Esophagus squamous epithelium (tissue), 5 donors: ENCODE measurements at regions not wholly inside any gene's neighbourhood (a gene's known extent, or its start where the extent isn't known, plus 50 kb on each side); places are given as distances from the start of the nearest gene placed in this dataset.

ENCODE experiments used
- DNase-seq: peaks from one replicate; lab custom pipeline; 2025; lab: John Stamatoyannopoulos, UW
- H3K27ac ChIP-seq, 4 donors: fragments of 200-600 bp; sonication (generic); one replicate each; pipeline ENCODE4 v1.5.1; 2016 to 2019; ENCODE audit warnings: mild to moderate bottlenecking in 1 of 4
- H3K27me3 ChIP-seq, 4 donors: fragments of 200-600 bp; sonication (generic); 1 replicate in 3 of 4; 2 replicates in 1 of 4; pipeline versions ENCODE4 v1.5.1 to v1.6.0; 2017 to 2021; ENCODE audit warnings: antibody characterized with exemption in 1 of 4
- H3K36me3 ChIP-seq, 3 donors: fragments of 200-600 bp; sonication (generic); one replicate each; pipeline ENCODE4 v1.5.1; 2016 to 2019
- H3K4me1 ChIP-seq, 3 donors: fragments of 200-600 bp; sonication (generic); one replicate each; pipeline ENCODE4 v1.5.1; 2017 to 2019
- H3K4me3 ChIP-seq, 4 donors: fragments of 200-600 bp; sonication (generic); 1 replicate in 3 of 4; 2 replicates in 1 of 4; pipeline ENCODE4 v1.5.1; 2016 to 2019; ENCODE audit warnings: mild to moderate bottlenecking in 2 of 4, moderate library complexity in 1 of 4
- H3K9me3 ChIP-seq, 3 donors: fragments of 200-600 bp; sonication (generic); one replicate each; pipeline ENCODE4 v1.5.1; 2016 to 2019
- POLR2A ChIP-seq, 4 donors: fragments of 450-650 bp; IDR thresholded peaks; one replicate each; pipeline ENCODE4 v1.6.1; 2017; ENCODE audit warnings: antibody characterized with exemption in 4 of 4, mild to moderate bottlenecking in 4 of 4, moderate library complexity in 3 of 4
- WGBS, 2 donors: methylation state at CpG; one replicate each; pipeline ENCODE4 v1.1.5; 2018; 5-methylcytosine and 5-hydroxymethylcytosine counted together
- intact Hi-C: fragments of 100-400 bp; cut with DNase I; formaldehyde crosslinking; loops from one replicate; pipeline ENCODE4 v1.15.0; 2022
- TF ChIP-seq, protein P1 (sequence below), 6 experiments: fragments of 450-650 bp in 4 of 6; fragments of 200-600 bp in 2 of 6; sonication (generic) in 2 of 6; IDR thresholded peaks; one replicate each; pipeline ENCODE4 v1.5.1; 2016 to 2019; ENCODE audit warnings: antibody characterized with exemption in 6 of 6, mild to moderate bottlenecking in 4 of 6, moderate library complexity in 4 of 6
- donor health status: DM: yes; HTN: yes; CAD: no.

DNA sequence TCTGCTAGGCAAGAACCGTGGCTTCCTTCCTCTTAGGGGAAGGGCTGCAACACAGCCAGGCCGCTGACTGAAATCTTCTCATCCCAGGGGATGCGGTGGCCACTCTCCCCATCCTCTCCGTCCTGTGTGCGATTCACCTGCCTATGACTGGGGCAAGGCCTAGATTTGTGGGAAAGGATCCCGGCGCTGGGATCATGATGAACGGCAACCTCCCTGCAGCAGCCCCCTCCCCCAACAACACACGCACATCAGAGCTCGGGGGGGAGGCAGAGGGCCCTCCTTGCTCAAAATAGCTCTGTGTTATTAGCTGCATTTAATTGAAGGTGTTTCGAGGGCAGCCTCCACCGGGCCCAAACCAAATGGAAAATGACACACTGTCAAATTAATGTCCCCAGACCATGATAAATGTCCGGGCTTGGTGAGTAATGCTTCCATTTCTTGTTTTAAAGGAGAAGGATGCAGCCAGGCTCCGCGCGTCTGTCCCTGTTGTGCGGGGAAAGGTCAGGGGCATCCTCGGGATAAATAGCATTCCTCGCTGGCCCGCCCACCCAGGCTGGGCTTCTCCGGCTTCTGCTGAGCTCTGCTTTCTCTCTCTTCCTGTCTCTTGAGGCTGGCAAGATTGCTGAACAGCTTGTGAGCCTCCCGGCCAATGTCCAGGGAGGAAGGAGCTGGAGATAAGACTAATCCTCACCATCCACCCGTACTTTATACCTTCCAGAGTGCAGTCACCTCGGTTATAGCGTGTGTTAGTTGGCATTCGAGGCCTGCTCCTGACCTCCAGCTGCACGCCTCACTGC, 56.4 kb upstream of the TLE3 start:
- DNase-seq: no peak
- Histone ChIP-seq H3K27ac (no peak overlapping the region), H3K4me3 (no peak overlapping the region), H3K27me3 (peaks cover 0 to 29% (median 0%) of the 10 kb centered on the region in 4 donors), H3K4me1 (peaks cover 0 to 37% (median 4%) of the 10 kb centered on the region in 3 donors), H3K36me3 (no peaks in the 10 kb centered on the region), H3K9me3 (no peaks in the 10 kb centered on the region)
- no peak for TF ChIP-seq POLR2A (IDR thresholded peaks at IDR 0.05)
- TF ChIP-seq, protein P1, sequence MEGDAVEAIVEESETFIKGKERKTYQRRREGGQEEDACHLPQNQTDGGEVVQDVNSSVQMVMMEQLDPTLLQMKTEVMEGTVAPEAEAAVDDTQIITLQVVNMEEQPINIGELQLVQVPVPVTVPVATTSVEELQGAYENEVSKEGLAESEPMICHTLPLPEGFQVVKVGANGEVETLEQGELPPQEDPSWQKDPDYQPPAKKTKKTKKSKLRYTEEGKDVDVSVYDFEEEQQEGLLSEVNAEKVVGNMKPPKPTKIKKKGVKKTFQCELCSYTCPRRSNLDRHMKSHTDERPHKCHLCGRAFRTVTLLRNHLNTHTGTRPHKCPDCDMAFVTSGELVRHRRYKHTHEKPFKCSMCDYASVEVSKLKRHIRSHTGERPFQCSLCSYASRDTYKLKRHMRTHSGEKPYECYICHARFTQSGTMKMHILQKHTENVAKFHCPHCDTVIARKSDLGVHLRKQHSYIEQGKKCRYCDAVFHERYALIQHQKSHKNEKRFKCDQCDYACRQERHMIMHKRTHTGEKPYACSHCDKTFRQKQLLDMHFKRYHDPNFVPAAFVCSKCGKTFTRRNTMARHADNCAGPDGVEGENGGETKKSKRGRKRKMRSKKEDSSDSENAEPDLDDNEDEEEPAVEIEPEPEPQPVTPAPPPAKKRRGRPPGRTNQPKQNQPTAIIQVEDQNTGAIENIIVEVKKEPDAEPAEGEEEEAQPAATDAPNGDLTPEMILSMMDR (IDR thresholded peaks at IDR 0.05): no peak
- intact Hi-C loops: no loop called here
- 65 to 79% methylated on average over 18 to 22 of the region's 27 CpGs for WGBS, 2 donors

DNA sequence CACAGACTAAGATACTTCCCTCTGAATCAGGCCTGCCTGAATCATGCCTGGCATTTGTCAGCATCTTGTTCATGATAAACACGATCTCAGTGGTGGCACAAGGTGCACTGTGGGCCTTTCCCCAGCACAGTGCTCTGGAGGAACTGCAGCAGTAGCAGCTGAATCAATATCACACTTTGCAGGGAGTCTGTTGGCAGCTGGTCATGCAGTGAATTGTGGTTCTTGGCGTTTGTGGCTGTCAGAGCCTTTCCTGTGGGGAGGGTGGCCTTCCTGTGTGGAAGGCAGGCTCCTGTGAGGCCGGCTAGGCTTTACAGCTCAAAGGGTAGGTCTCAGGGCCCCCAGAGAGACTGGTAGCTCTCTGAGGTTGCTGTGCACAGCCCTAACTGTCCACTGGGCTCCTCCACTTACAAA, 54.4 kb upstream of the TLE3 start:
- TF ChIP-seq, protein P1 (IDR thresholded peaks at IDR 0.05): no peak
- TF ChIP-seq POLR2A (IDR thresholded peaks at IDR 0.05): no peak
- no peak overlapping the region for H3K4me3 ChIP-seq
- no peak overlapping the region for H3K27ac ChIP-seq
- intact Hi-C loops: no loop called here
- WGBS, 2 donors: 0 to 34% methylated on average over 1 to 3 of the region's 3 CpGs
- no peaks in the 10 kb centered on the region for H3K9me3 ChIP-seq
- H3K36me3 ChIP-seq: no peaks in the 10 kb centered on the region
- no peak for DNase-seq
- peaks cover 0 to 35% (median 0%) of the 10 kb centered on the region in 4 donors for H3K27me3 ChIP-seq
- H3K4me1 ChIP-seq: peaks cover 0 to 35% (median 4%) of the 10 kb centered on the region in 3 donors

DNA sequence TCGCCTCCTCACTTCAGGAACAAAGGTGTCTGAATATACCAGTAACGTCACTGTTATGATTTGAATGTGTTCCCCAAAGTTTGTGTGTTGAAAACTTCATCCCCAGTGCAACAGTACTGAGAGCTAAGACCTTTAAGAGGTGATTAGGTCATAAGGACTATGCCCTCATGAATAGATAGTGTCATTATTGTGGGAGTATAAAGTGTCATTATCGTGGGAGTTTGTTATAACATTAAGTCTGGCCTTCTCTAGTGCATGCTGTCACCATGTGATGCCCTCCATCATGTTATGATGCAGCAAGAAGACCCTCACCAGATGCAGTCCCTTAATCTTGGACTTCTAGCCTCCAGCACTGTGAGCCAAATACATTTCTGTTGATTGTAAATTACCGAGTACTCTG, 53.7 kb upstream of the TLE3 start:
- intact Hi-C loops: no loop called here
- TF ChIP-seq, protein P1 (IDR thresholded peaks at IDR 0.05): no peak
- TF ChIP-seq POLR2A (IDR thresholded peaks at IDR 0.05): no peak
- Histone ChIP-seq H3K36me3 (no peaks in the 10 kb centered on the region), H3K27ac (no peak overlapping the region), H3K9me3 (no peaks in the 10 kb centered on the region), H3K4me3 (no peak overlapping the region), H3K27me3 (peaks cover 0 to 34% (median 0%) of the 10 kb centered on the region in 4 donors), H3K4me1 (peaks cover 0 to 29% (median 4%) of the 10 kb centered on the region in 3 donors)
- no peak for DNase-seq
- WGBS, 2 donors: 77 to 92% methylated on average over 3 to 4 of the region's 4 CpGs

DNA sequence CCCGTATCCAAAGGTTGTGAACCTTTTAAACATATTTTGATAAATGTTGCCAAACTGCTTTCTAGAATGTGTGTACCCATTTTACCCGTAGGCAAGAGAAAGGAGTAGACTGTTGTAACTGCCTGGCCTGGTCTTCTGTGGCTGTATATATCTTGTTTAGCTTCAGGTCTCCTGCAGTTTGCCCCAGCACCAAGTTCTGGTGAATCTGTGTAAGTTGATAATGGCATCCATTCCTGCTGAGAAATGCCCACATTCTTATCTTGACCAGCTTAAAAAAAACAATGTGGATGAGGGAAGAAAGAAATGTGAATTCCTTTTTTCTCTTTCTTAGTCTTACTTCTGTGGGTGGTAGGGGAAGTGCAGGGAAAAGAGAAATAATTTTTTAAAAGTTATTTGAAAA, 53.3 kb upstream of the TLE3 start:
- Histone ChIP-seq H3K4me1 (peaks cover 0 to 24% (median 4%) of the 10 kb centered on the region in 3 donors), H3K36me3 (no peaks in the 10 kb centered on the region), H3K9me3 (no peaks in the 10 kb centered on the region), H3K4me3 (no peak overlapping the region), H3K27ac (no peak overlapping the region), H3K27me3 (peaks cover 0 to 34% (median 0%) of the 10 kb centered on the region in 4 donors)
- 79 to 82% methylated on average over 2 of the region's 2 CpGs for WGBS, 2 donors
- DNase-seq: no peak
- TF ChIP-seq POLR2A (IDR thresholded peaks at IDR 0.05): no peak
- TF ChIP-seq, protein P1 (IDR thresholded peaks at IDR 0.05): no peak
- intact Hi-C loops: no loop called here

DNA sequence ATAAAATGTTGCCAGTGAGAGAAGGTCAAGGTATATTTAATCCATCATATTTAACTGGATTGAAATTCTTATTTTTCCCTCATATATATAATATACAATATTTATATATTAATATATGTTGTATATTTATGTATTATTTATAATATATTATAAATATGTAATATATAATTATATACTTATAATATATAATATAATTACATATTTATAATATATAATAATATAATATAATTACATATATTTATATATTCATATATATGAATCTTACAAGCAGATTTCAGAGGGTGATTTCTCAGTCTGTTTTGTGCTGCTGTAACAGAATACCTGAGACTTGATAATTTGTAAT, 52.7 kb upstream of the TLE3 start:
- no peak for TF ChIP-seq POLR2A (IDR thresholded peaks at IDR 0.05)
- TF ChIP-seq, protein P1 (IDR thresholded peaks at IDR 0.05): no peak
- Histone ChIP-seq H3K4me1 (peaks cover 0 to 18% (median 4%) of the 10 kb centered on the region in 3 donors), H3K36me3 (no peaks in the 10 kb centered on the region), H3K9me3 (no peaks in the 10 kb centered on the region), H3K4me3 (no peak overlapping the region), H3K27ac (no peak overlapping the region), H3K27me3 (peaks cover 0 to 28% (median 0%) of the 10 kb centered on the region in 4 donors)
- intact Hi-C loops: no loop called here
- no peak for DNase-seq
